GM23248 (cell line): ENCODE measurements at regions not wholly inside any gene's neighbourhood (a gene's known extent, or its start where the extent isn't known, plus 50 kb on each side); places are given as distances from the start of the nearest gene placed in this dataset.

Experiments
- EZH2 ChIP-seq: fragments of 200-600 bp; sonication (generic); IDR thresholded peaks from 2 replicates; pipeline ENCODE4 v1.6.1; 2018; ENCODE audit warnings: antibody characterized with exemption, mild to moderate bottlenecking; ENCODE audit not compliant: insufficient read depth, poor library complexity, severe bottlenecking
- EZH2phosphoT487 ChIP-seq: fragments of 200-600 bp; sonication (generic); IDR thresholded peaks from 2 replicates; pipeline ENCODE4 v1.6.1; 2018; ENCODE audit warnings: antibody characterized with exemption, moderate library complexity, mild to moderate bottlenecking, low read depth; ENCODE audit not compliant: insufficient read depth

GRCh38 chr12:111309584-111309983 lies 59.3 kb downstream of the PHETA1 start:
- TF ChIP-seq EZH2 (no peak), EZH2phosphoT487 (no peak)
